Heart left ventricle (tissue), 16 donors: ENCODE measurements at regions not wholly inside any gene's neighbourhood (a gene's known extent, or its start where the extent isn't known, plus 50 kb on each side); places are given as distances from the start of the nearest gene placed in this dataset.

Source experiments
- ATAC-seq, 4 donors: fragments of 200-7000 bp; cut with Tn5 transposase; one replicate each; pipeline ENCODE4 v1.9.1; 2020 to 2022; ENCODE audit warnings: moderate library complexity in 4 of 4, mild to moderate bottlenecking in 3 of 4, moderate number of reproducible peaks in 1 of 4
- DNase-seq, 5 donors: peaks; one replicate each; pipeline ENCODE4 v3.0.0-alpha.2; 2020
- H3K27ac ChIP-seq, 12 donors: fragments of 200-600 bp; sonication (generic) in 4 of 12; one replicate each; pipeline versions ENCODE4 v1.5.0 to v1.8.0; 2016 to 2022; ENCODE audit warnings: mild to moderate bottlenecking in 2 of 12
- H3K27me3 ChIP-seq, 9 donors: fragments of 200-600 bp; sonication (generic) in 2 of 9; one replicate each; pipeline versions ENCODE4 v1.5.1 to v1.8.0; 2016 to 2022; ENCODE audit warnings: mild to moderate bottlenecking in 3 of 9
- H3K36me3 ChIP-seq, 9 donors: fragments of 200-600 bp; sonication (generic) in 2 of 9; one replicate each; pipeline versions ENCODE4 v1.5.0 to v1.8.0; 2018 to 2022; ENCODE audit warnings: mild to moderate bottlenecking in 2 of 9
- H3K4me1 ChIP-seq, 12 donors: fragments of 200-600 bp; sonication (generic) in 4 of 12; one replicate each; pipeline versions ENCODE4 v1.5.0 to v1.8.0; 2016 to 2022; ENCODE audit warnings: mild to moderate bottlenecking in 3 of 12
- H3K4me3 ChIP-seq, 12 donors: fragments of 200-600 bp; sonication (generic) in 4 of 12; one replicate each; pipeline versions ENCODE4 v1.5.0 to v1.8.0; 2017 to 2022; ENCODE audit warnings: mild to moderate bottlenecking in 9 of 12, moderate library complexity in 4 of 12
- H3K9me3 ChIP-seq, 12 donors: fragments of 200-600 bp; sonication (generic) in 4 of 12; one replicate each; pipeline versions ENCODE4 v1.5.0 to v1.8.0; 2016 to 2022; ENCODE audit warnings: mild to moderate bottlenecking in 1 of 12
- CTCF ChIP-seq, 12 donors: fragments of 200-600 bp; sonication (generic) in 4 of 12; IDR thresholded peaks; one replicate each; pipeline versions ENCODE4 v1.5.0 to v1.8.0; 2018 to 2022; ENCODE audit warnings: antibody characterized with exemption in 12 of 12, mild to moderate bottlenecking in 5 of 12
- POLR2A ChIP-seq, 2 donors: fragments of 450-650 bp; IDR thresholded peaks; one replicate each; pipeline ENCODE4 v1.6.1; 2017; ENCODE audit warnings: antibody characterized with exemption in 2 of 2, mild to moderate bottlenecking in 2 of 2, moderate library complexity in 2 of 2
- WGBS, 4 donors: extraction: QIAGEN DNeasy Blood & Tissue Kit in 2 of 4; methylation state at CpG; one replicate each; pipeline versions ENCODE4 v1.1.5 to v1.1.7; 2013 to 2018; 5-methylcytosine and 5-hydroxymethylcytosine counted together
- intact Hi-C, 10 donors: fragments of 100-400 bp; cut with DNase I; formaldehyde crosslinking; loops; one replicate each; pipeline versions ENCODE4 v1.11.1 to v1.14.2; 2022
- donor health status: ischemic (EF 13 %, LVEDD 7.1; RV severe dilation, severe dysfunction).
- donor health status: healthy with polysubstance abuse.
- donor health status: DM: no; HTN: yes; CAD: no.
- donor health status: DM: no; HTN: no; CAD: no.
- donor health status: ischemic (EF 25% LVEDD 6.9; RV normal size, moderate dysfunction).
- donor health status: ischemic (EF 25% LVEDD 5.7; RV mildly dilated, moderate dysfunction).
- donor health status: healthy.
- donor health status: DM: yes; HTN: yes; CAD: no.
- donor health status: ischemic (EF 35%, LVEDD 5.7; RV mildly dilated, moderate dysfunction).
- donor health status: nonischemic (EF 11% LVEDD 7.7; RV severe dilation, severe dysfunction).
- donor health status: DM: yes; HTN: yes; CAD: no.
- donor health status: PGD.
- donor health status: ischemic (EF 29% LVEDD 5.4; RV normal size, mild dysfunction).
- donor health status: nonischemic (EF 23%, LVEDD 6.1; RV moderate dilation, normal function).

GRCh38 chr11:31986201-31986889, 104.5 kb upstream of the RCN1 start:
- intact Hi-C loops, result no loop called here
- peaks cover 0 to 5% (median 0%) of the 10 kb centered on the region in 12 donors for H3K4me1 ChIP-seq
- H3K36me3 ChIP-seq, result no peaks in the 10 kb centered on the region
- H3K4me3 ChIP-seq, result no peak overlapping the region
- peaks cover 18 to 50% (median 25%) of the 10 kb centered on the region in 9 donors for H3K27me3 ChIP-seq
- no peaks in the 10 kb centered on the region for H3K9me3 ChIP-seq
- DNase-seq (no peak), ATAC-seq (no peak)
- WGBS, 4 donors, result 66 to 73% (median 69%) methylated on average over 10 of the region's 10 CpGs
- H3K27ac ChIP-seq, result no peak overlapping the region
- TF ChIP-seq CTCF (IDR thresholded peaks at IDR 0.05) (no peak), POLR2A (IDR thresholded peaks at IDR 0.05) (no peak)

GRCh38 chr11:31981457-31981856, 109.4 kb upstream of the RCN1 start:
- Histone ChIP-seq H3K4me1 (no peaks in the 10 kb centered on the region), H3K27me3 (peaks cover 5 to 59% (median 13%) of the 10 kb centered on the region in 9 donors), H3K36me3 (no peaks in the 10 kb centered on the region), H3K4me3 (no peak overlapping the region), H3K9me3 (no peaks in the 10 kb centered on the region), H3K27ac (no peak overlapping the region)
- 79 to 89% (median 84%) methylated on average over 1 of the region's 1 CpG for WGBS, 4 donors
- no peak for ATAC-seq
- TF ChIP-seq CTCF (IDR thresholded peaks at IDR 0.05) (no peak), POLR2A (IDR thresholded peaks at IDR 0.05) (no peak)
- intact Hi-C loops, result no loop called here
- DNase-seq, result no peak

- 28 to 40% (median 29%) methylated on average over 4 of the region's 4 CpGs for WGBS, 4 donors
- H3K36me3 ChIP-seq, result no peaks in the 10 kb centered on the region
- ATAC-seq (no peak), DNase-seq (no peak)
- no peak overlapping the region for H3K4me3 ChIP-seq
- no peak for TF ChIP-seq CTCF (IDR thresholded peaks at IDR 0.05)
- no peak for TF ChIP-seq POLR2A (IDR thresholded peaks at IDR 0.05)
- no peak overlapping the region for H3K27ac ChIP-seq
- no peaks in the 10 kb centered on the region for H3K9me3 ChIP-seq
- intact Hi-C loops, result no loop called here
- no peaks in the 10 kb centered on the region for H3K4me1 ChIP-seq
- peaks cover 0 to 37% (median 14%) of the 10 kb centered on the region in 9 donors for H3K27me3 ChIP-seq
Measured at GRCh38 chr11:31977343-31977742, 113.5 kb upstream of the RCN1 start.

- Histone ChIP-seq H3K4me3 (no peak overlapping the region), H3K36me3 (no peaks in the 10 kb centered on the region), H3K27me3 (peaks cover 0 to 29% (median 14%) of the 10 kb centered on the region in 9 donors), H3K9me3 (no peaks in the 10 kb centered on the region), H3K27ac (no peak overlapping the region), H3K4me1 (peaks cover 0 to 5% (median 0%) of the 10 kb centered on the region in 12 donors)
- DNase-seq, result no peak
- ATAC-seq, result no peak
- intact Hi-C loops, result no loop called here
- TF ChIP-seq POLR2A (IDR thresholded peaks at IDR 0.05), result no peak
- TF ChIP-seq CTCF (IDR thresholded peaks at IDR 0.05), result no peak
- 68 to 72% (median 69%) methylated on average over 5 of the region's 5 CpGs for WGBS, 4 donors
Measured at GRCh38 chr11:31974366-31975136, 116.3 kb upstream of the RCN1 start.
